ENCODE measurements at regions not wholly inside any gene's neighbourhood (a gene's known extent, or its start where the extent isn't known, plus 50 kb on each side); places are given as distances from the start of the nearest gene placed in this dataset.
"Not testable (repeated sequence)": the region's sequence is repeated elsewhere in the genome, so short reads cannot be mapped to it uniquely, and the experiment has no call there.

DNA sequence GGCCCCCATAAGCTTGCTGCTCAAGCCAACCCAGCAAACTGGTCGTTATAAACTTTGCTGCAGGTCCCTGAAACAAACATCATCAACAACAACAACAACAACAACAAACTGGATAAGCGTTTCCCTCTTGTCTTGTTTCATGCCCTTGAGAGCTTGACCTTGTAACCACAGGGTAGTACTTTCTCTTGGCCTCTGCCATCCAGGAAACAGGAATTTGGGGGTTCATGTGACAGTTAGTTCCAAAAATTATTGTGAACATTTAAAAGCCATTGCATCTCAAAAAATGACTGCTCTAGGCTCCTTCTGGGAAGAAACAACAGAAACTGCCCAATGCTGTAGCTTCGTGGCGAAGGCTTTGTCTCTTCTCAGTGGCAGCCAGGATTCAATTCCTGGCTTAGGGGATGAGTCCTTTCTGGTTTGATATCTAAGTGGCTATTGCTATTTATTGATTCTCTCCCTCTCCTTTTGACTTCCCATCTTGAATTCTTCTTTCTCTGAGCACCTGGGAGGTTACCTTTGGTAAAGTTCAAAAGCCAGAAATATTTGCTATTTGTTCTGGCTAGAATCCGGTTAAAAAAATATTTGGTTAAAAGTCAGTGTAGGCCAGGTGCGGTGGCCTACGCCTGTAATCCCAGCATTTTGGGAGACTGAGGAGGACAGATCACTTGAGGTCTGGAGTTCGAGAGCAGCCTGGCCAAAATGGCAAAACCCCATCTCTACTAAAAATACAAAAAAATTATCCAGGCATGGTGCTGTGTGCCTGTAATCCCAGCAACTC, 52.0 kb upstream of the CPM start:
- no peak for DNase-seq

DNA sequence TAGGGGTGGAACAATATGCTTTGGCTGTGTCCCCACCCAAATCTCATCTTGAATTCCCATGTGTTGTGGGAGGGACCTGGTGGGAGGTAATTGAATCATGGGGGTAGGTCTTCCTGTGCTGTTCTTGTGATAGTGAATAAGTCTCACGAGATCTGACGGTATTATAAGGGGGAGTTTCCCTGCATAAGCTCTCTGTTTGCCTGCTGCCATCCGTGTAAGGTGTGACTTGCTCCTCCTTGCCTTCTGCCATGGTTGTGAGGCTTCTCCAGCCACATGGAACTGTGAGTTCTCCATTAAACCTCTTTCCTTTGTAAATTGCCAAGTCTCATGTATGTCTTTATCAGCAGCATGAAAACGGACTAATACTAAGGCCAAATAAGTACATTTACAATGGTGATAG, 64.6 kb upstream of the CPM start:
- not testable (repeated sequence) for DNase-seq

DNA sequence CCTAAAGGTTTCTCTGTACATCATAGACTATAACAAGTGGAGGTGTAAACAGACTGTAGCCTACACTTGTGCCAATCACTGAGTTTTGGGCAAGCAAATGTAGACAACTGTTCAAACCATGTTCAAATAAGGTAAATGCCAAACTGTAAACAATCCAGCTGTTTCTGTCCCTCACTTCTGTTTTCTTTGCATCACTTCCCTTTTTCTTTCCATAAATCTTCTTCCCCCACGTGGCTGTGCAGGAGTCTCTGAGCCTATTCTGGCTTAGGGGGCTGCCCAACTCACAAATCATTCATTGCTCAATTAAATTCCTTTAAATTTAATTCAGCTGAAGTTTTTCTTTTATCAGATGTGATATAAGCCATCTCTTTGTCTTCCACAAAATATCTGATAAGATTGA, 65.1 kb upstream of the CPM start:
- no peak for DNase-seq

DNA sequence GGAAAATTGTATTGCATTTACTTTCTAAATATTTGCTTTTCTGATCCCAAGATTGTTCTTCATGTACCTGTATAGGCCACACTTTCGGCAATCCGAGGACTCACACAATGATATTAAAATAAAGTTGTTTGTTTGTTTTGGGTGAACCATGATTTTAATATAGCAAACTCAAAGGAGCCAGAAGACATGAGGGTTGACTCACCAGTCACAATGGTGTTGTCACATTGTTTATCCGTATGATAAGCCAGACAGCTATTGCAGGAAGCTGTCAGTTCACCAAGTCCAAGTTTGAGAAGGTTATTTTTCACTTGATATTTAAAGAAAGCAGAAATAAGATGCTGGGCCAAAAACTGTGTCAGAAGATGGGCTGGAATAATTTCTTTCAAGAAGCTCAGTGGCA, 67.1 kb upstream of the CPM start:
- DNase-seq = no peak

DNA sequence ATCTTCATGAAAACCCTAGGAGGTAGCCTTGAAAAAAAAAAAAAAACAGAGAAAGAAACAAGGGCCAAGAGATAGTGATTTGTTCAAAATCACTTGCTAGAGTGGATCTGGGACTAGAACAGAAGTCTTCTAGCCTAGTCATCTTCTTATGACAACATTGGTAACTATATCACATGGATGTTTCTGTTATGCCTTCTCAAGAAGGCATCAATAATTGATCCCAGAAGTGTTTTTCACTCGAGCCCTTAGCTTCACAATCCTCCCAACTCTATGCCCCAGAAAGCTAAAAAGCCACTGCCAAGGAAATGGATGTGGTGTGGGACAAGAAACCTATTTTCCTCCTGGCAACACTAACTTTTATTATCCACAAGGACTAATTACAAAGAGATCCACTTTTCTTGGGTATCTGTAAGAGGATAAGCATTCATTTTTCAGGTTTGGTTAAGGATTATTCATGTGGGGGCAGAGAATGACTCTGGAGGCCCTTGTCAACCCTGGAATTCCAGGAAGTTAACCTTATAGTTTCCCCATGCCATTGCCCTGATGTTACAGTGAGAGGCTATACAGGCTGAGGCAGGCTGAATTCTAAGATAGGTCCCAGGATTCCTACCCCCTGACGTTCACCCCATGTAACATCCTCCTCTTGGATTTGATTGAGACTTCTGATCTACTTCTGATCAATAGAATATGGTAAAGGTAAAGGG, 67.7 kb upstream of the CPM start:
- DNase-seq = no peak

DNA sequence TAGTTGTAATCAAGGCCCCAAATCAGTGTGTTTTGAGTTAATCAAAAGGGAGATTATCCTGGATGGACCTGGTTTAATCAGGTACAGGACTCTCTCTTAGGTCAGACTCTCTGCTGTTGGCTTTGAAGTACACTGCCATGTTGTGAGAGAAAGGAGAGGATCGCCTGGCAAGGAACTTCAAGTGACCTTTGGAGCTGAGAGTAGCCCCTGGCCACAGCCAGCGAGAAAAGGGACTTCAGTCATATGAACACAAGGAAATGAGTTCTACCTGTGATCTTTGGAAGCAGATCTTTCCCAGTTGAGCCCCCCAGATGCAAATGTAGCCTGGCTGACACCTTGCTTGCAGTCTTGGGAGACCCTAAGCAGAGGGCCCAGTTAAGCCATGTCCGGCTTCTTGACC, 68.3 kb upstream of the CPM start:
- DNase-seq = no peak

DNA sequence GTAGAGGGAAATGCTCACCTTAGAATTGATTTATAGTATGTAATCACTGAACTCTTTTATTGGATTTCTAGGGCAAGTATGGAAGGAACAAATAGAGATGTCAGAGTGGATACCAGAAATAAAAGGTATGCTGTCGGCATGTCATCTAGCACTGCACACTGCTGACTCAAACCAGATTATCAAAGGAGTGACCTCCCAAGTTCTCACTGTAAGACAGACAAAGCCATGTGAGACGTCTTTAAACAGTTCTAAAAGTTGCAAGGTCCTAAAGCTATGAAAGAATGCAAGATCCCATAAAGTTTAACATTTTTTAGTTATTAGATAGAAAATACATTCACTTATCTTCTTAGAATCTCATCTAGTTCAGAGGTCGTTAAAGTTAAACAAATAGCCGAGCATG, 70.0 kb upstream of the CPM start:
- no peak for DNase-seq

DNA sequence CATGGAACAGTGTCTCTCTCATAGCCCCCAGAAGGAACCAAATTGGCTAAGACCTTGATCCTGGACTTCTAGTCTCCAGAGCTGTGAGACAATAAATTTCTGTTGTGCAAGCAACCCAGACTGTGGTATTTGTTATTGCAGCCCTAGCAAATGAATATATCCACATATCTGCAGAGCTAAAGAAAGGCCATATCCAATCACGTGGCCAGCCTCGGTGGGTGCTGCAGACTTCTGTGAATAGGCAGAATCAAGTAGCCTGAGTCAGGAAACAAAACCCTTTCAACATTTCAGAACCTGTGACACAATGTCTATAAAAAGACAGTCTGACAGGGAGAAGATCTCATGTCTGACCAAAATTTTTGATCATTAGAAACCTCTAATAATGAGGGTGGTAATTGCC, 71.0 kb upstream of the CPM start:
- DNase-seq = no peak

DNA sequence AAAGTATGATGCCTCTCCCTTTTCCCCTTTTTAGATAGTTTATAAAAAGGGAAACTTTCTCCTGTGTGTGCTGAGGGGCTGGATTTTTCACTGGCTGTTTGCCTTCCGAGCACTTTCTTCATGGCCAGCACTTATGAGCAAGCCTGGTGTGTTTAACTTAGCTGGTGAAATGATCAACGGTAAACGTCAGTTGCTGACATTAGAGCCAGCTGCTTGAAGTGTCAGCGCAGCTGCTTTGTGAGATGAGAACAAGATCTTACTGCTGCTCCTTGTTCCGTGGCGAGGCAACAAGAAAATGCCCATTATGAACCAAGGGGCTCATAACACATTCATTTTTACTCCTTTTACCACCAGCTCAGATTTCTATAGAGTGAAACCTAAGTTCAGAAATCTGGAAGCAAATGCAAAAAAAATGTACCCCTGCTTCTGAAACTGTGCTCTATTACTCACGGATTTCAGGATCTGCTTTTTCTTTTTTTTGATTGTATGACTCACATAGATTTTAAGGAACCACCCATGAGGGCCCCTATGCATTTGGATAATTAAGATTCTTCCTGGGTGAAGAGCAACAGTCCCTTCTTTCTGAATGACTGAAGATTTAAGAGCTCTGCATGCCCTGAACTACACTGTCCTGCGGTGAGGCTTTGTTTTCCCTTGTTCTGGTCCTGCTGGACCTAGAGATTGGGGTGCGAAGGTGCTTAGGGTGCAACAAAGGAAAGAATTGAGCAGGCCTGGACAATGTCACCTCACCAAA, 74.3 kb upstream of the CPM start:
- DNase-seq = peak; percentile 83

DNA sequence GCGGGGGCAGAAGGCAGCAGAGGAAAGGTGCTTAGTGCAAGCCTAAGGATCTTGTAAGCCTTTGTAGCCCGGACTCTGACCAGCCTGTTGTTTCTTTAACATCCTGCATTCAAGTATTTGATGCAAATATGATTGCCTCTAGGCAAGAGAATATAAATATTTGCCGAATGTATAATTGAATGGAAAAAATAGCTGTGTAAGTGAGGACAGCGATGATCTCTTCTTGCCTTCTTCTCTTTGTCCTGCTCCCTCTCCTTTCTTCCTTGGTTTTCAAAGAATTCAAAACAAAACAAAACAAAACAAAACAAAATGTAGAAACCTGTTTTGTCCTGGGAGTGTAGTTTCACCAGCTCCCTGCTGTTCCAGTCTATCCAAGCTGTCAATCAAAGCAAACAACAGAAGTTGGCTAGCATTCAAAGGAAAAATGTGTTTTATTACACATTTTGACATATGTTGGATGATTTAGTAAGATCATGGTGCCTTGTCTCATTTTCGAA, 74.9 kb upstream of the CPM start:
- DNase-seq = peak; percentile 78

DNA sequence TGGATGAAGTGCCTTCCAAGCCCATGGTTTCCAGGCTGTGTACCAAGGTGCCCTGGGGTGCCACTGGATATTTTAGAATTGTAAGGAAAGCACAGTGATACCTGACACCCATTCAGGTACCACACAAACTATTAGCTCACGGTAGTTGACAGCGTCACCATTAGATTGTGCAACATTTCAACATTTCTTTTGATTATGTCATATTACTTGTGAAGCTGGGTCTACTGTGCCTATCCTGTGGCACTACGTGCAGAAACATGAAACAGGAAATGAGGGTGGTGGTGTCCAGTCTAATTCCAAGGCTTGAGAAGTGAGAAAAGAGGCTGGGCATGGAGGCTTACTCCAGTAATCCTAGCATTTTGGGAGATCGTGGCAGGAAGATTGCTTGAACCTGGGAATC, 75.5 kb upstream of the CPM start:
- peak; percentile 62 for DNase-seq

DNA sequence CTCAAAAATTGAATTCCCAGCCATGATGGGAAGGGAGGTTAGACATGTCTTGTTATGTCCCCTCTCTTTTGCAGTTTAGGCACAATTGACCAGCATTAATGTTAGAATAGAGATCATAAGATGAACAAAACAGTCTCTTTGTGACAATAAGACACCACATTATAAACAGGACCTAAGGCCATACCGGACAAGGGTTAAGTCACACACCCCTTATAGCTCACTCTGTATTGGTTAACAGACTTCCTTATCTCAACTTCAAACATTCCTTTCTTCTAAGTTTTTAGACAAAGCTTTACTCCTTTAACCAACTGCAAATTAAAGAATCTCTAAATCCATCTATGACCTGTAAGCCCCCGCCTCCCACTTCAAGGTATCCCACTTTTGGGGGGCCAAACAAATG, 81.1 kb upstream of the CPM start:
- no peak for DNase-seq

DNA sequence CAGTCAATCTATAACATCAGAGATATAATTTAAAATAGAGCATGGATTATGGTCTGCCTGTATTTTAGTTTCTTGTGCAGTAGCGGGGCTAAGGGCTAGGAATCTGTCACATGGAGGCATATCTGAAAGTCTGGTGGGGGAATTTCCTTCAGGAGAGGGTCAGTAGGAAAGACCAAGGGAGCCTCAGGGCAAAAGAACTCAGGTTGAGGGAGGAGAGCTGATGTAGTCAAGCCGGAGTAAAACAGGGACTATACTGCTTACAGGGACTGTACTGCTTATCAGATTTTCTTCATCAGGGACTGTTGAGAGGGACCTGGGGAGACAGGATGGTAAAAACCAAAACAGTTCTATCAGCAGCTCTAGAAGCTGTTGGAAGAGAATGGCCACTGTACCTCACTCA, 82.0 kb upstream of the CPM start:
- no peak for DNase-seq

DNA sequence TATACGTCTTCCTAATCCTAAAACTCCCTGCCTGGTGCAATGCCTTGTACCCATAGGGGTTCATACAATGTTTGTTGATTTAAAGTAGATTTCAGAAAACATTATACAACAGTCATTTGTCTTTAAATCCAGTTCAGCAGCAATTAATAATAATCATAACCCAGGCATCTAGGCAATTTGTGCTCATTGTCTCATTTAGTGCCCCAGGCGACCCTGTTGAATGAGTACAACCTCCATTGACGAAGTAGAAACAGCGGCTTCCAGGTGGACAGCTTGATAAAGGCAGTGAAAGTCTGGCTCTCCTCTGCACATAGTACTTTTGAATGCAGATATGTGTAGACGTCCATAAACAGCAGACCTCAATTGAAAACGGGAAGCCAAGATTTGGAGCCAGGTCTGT, 82.9 kb upstream of the CPM start:
- DNase-seq = no peak

DNA sequence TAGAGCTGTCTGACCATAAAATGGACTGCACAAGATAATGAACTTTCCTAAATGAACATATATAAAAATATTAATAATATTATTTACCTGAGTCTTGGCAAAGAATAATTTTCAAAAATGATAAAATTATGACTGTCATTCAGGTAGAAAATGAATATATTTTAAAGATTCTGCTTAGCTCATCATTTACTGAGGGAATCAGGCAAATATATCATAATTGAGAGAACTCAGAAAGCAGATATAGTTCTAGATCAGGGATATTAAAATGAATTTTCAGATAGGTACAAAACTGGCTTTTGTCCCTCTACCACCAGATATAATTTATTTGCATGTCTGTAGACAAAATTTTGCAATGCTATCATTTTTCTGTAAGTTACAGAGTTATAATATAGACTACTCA, 86.1 kb upstream of the CPM start:
- DNase-seq = no peak

DNA sequence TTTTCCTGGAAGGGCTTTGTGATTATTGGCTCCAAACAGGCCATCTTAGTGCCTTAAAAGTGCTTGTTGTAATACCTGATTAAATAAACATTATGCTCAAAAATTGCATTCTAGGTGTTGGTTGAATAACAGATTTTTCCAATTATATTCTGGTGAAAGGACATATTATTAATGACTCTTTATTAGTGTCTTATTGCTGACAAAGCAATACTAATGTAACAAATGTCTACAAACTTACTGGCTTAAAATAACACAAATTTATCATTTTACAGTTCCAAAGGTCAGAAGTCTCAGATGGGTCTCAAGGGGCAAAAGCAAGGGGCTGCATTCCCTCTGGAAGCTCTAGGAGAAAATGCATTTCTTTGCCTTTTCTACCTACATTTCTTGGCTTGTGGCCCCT, 86.9 kb upstream of the CPM start:
- DNase-seq = no peak

DNA sequence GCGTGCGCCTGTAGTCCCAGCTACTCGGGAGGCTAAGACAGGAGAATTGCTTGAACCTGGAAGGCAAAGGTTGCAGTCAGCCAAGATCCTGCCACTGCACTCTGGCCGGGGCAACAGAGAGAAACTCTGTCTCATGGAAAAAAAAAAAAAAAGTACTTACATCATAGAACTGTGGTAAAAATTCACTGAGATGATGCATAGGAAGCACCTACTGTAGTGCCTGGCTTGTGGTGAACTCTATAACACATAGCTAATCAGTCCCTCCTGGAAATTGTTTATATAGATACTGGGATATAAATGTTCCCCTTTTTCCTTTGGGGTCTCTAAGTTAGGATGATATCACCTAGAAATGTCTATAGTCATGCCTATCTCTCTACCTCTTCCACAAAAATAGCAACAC, 89.7 kb upstream of the CPM start:
- DNase-seq = no peak

DNA sequence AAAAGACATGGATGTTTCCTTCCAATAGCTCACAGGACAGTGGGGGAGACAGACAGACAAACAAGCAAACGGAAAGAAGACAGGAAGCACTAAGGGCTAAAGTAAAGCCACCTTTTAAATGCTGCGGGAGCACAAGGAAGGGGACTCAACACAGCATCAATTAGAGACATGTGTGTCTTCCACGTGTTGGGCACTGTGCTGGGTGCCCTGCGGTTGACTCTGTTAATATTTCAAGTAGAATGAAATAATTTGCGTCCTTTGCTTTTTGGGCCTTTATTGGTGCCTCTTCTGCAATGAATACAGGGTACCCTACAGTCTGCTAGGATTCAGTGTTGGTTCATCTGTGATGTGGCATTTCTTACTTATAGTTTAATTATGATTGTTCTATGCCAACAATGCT, 90.9 kb upstream of the CPM start:
- no peak for DNase-seq

DNA sequence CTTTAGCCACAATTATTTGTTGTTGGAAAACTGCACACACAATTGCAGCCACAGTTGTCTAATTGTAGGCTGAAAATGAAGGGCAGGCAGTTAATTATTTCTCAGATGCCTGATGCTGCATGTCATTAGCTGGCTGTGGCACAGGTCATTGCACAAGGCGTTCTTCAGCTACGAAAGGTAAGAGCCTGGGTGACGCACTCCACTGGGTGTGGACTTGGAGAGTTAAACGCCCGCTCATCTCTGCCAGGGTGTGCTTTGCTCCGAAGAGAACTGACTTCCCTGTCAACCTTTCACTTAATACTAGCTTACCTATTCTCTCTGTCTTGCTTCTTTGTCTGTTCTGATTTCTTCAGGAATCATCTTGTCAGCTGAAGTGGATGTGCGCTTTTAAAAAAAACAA, 91.4 kb upstream of the CPM start:
- no peak for DNase-seq

DNA sequence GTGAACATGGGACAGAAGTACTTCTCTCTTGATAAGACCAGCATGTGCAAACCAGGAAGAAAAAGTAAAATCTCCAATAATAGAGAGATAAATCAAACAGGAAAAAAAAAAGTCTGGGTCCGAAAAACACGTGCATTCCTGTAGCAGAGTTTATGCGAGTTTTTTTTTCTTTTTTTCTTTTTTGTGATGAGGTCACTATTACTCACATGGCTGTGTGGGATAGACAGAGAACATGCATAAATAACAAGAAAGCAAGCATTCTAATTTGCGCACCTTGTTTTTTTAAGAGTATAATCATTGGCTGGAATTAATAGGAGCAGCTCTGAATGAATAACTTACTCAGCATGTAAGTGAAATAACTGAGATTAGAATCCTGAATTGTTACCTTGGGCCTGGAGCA, 91.9 kb upstream of the CPM start:
- no peak for DNase-seq

DNA sequence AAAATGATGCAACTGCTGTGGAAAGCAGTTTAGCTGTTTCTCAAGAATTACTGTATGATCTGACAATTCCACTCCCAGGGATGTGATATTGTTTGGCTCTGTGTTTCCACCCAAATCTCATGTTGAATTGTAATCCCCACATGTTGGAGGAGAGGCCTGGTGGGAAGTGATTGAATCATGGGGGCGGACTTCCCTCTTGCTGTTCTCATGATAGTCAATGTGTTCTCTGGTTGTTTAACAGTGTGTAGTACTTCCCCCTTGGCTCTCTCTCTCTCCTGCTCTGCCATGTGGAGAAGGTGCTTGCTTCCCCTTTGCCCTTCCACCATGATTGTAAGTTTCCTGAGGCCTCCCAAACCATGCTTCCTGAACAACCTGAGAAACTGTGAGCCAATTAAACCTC, 93.4 kb upstream of the CPM start:
- no peak for DNase-seq

DNA sequence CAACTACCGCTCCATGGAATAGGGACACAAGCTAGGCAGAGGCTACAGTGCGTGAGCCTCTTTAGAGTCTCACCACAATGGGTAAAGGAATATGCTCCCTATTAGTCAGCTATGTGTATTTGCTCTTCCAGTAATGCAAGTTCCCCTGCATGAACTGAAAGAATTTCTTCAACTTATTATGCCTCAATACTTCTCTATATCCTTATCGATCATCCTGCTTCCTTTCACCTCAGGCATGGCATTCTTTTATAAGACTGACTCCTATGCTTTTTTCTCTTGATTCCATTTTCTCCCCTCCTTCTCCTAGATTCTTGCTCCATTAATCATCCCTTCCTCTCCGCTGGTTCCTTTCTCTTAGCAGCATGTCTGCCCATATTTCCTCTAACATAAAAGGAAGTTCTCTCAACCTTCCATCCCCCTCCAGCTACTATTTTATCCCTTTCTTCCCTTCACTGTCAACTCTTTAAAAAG, 94.5 kb upstream of the CPM start:
- no peak for DNase-seq

DNA sequence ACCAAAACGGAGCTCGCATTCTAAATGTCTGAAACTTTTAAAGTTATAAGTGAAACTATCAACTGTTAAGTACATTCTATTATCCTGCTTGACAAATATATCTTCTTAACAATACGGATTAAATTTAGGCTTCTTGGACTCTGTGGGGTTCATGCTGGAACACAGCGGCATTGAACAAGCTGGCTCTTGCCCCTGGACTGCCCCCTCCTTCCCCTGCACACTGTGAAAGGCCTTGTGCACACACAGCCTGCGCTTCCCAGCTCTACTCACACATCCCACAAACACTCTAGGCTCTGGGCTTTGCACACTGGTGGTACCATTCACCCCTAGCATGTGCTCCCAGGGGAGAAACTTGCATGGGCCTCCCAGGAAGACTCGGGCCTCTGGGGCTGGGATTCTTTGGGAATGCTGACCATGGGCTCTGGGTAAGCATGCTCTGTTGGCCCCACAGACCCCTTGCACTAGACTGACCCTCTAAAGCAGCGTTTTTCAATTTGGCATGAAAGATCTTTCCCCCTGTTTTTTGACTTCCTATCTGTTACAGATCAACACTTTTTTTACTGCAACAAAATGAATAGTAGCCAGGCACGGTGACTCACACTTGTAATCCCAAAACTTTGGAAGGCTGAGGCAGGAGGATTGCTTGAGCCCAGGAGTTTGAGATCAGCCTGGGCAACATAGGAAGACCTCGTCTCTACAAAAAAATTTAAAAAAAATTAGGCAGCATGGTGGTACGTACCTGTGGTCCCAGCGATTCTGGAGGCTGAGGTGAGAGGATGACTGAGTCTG, 96.2 kb upstream of the CPM start:
- DNase-seq = no peak
